ENCODE measurements at regions not wholly inside any gene's neighbourhood (a gene's known extent, or its start where the extent isn't known, plus 50 kb on each side); places are given as distances from the start of the nearest gene placed in this dataset.

DNA sequence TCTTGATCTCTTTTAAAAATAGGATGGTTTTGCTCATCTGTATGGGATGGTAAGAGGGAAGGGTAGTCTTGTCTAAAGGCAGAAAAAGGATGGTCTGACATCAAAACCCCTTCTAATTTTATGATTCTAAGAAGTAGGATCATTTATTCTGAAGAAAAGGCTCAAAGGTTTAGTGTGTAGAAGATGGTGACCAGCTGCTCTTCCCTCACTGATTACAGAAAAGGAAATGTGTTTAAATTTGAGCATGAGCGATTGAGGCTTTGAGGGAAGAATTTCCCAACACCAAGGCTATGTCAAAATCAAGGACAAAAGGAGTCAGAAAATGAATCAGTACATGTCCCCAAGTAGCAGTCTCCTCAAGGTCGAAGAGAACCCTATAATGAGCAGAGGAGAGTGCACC, 909.8 kb downstream of the EFNB2 start:
- TF ChIP-seq, protein P1, sequence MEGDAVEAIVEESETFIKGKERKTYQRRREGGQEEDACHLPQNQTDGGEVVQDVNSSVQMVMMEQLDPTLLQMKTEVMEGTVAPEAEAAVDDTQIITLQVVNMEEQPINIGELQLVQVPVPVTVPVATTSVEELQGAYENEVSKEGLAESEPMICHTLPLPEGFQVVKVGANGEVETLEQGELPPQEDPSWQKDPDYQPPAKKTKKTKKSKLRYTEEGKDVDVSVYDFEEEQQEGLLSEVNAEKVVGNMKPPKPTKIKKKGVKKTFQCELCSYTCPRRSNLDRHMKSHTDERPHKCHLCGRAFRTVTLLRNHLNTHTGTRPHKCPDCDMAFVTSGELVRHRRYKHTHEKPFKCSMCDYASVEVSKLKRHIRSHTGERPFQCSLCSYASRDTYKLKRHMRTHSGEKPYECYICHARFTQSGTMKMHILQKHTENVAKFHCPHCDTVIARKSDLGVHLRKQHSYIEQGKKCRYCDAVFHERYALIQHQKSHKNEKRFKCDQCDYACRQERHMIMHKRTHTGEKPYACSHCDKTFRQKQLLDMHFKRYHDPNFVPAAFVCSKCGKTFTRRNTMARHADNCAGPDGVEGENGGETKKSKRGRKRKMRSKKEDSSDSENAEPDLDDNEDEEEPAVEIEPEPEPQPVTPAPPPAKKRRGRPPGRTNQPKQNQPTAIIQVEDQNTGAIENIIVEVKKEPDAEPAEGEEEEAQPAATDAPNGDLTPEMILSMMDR (conservative IDR thresholded peaks at IDR 0.05; ENCODE audit: low read depth, low read length) = no peak
- TF ChIP-seq BHLHE40 (IDR thresholded peaks at IDR 0.05; ENCODE audit: low read depth, low read length) (no peak), MXI1 (IDR thresholded peaks at IDR 0.05; ENCODE audit: borderline replicate concordance, low read depth, low read length) (no peak), MAFK (IDR thresholded peaks at IDR 0.05; ENCODE audit: low read depth, low read length) (no peak), POLR2A (IDR thresholded peaks at IDR 0.05; ENCODE audit: low read depth, low read length) (no peak), FOS (IDR thresholded peaks at IDR 0.05; ENCODE audit: low read depth, low read length) (no peak), SMC3 (IDR thresholded peaks at IDR 0.05; ENCODE audit: low read depth, low read length) (no peak), NFE2L2 (IDR thresholded peaks at IDR 0.05; ENCODE audit: low read depth, low read length) (no peak)
- TF ChIP-seq, protein P2, sequence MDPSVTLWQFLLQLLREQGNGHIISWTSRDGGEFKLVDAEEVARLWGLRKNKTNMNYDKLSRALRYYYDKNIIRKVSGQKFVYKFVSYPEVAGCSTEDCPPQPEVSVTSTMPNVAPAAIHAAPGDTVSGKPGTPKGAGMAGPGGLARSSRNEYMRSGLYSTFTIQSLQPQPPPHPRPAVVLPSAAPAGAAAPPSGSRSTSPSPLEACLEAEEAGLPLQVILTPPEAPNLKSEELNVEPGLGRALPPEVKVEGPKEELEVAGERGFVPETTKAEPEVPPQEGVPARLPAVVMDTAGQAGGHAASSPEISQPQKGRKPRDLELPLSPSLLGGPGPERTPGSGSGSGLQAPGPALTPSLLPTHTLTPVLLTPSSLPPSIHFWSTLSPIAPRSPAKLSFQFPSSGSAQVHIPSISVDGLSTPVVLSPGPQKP (IDR thresholded peaks at IDR 0.05; ENCODE audit: borderline replicate concordance, low read depth, low read length) = no peak

All from IMR-90 (cell line).